Loucy (cell line): ENCODE measurements at regions not wholly inside any gene's neighbourhood (a gene's known extent, or its start where the extent isn't known, plus 50 kb on each side); places are given as distances from the start of the nearest gene placed in this dataset.
"Not testable (repeated sequence)": the region's sequence is repeated elsewhere in the genome, so short reads cannot be mapped to it uniquely, and the experiment has no call there.

Source experiments
- EZH2phosphoT487 ChIP-seq: fragments of 200-600 bp; IDR thresholded peaks from 2 replicates; pipeline ENCODE4 v1.6.1; 2018; ENCODE audit warnings: antibody characterized with exemption, mild to moderate bottlenecking, moderate library complexity, borderline replicate concordance
- TF ChIP-seq, protein P1 (sequence below): fragments of 200-600 bp; sonication (generic); conservative IDR thresholded peaks from 2 replicates; pipeline ENCODE4 v1.5.1; 2014; ENCODE audit warnings: mild to moderate bottlenecking, antibody characterized with exemption, low read length

DNA sequence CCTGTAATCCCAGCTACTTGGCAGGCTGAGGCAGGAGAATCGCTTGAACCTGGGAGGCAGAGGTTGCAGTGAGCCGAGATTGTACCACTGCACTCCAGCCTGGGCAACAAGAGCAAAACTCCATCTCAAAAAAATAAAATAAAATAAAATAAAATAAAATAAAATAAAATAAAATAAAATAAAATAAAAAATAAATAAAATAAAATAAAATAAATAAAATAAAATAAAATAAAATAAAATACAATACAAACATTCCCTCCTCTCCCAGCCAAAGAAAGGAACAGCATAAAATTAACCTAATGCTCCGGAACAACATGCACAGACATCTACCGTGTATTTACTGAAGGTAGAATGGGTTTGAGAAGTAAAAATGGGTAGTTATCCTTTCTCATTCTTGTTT, 521.9 kb upstream of the FAM174A start:
- TF ChIP-seq, protein P1, sequence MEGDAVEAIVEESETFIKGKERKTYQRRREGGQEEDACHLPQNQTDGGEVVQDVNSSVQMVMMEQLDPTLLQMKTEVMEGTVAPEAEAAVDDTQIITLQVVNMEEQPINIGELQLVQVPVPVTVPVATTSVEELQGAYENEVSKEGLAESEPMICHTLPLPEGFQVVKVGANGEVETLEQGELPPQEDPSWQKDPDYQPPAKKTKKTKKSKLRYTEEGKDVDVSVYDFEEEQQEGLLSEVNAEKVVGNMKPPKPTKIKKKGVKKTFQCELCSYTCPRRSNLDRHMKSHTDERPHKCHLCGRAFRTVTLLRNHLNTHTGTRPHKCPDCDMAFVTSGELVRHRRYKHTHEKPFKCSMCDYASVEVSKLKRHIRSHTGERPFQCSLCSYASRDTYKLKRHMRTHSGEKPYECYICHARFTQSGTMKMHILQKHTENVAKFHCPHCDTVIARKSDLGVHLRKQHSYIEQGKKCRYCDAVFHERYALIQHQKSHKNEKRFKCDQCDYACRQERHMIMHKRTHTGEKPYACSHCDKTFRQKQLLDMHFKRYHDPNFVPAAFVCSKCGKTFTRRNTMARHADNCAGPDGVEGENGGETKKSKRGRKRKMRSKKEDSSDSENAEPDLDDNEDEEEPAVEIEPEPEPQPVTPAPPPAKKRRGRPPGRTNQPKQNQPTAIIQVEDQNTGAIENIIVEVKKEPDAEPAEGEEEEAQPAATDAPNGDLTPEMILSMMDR: not testable (repeated sequence)
- TF ChIP-seq EZH2phosphoT487: not testable (repeated sequence)
